ENCODE measurements at regions not wholly inside any gene's neighbourhood (a gene's known extent, or its start where the extent isn't known, plus 50 kb on each side); places are given as distances from the start of the nearest gene placed in this dataset.

- no peak for DNase-seq (ENCODE audit: low read depth in 2 of 3, low spot score in 2 of 3)
Observed at GRCh38 chr6:15061180-15061641, 184.7 kb upstream of the JARID2 start.

GRCh38 chr6:15061908-15062515 is 183.9 kb upstream of the JARID2 start:
- no peak for DNase-seq (ENCODE audit: low read depth in 2 of 3, low spot score in 2 of 3)

DNA sequence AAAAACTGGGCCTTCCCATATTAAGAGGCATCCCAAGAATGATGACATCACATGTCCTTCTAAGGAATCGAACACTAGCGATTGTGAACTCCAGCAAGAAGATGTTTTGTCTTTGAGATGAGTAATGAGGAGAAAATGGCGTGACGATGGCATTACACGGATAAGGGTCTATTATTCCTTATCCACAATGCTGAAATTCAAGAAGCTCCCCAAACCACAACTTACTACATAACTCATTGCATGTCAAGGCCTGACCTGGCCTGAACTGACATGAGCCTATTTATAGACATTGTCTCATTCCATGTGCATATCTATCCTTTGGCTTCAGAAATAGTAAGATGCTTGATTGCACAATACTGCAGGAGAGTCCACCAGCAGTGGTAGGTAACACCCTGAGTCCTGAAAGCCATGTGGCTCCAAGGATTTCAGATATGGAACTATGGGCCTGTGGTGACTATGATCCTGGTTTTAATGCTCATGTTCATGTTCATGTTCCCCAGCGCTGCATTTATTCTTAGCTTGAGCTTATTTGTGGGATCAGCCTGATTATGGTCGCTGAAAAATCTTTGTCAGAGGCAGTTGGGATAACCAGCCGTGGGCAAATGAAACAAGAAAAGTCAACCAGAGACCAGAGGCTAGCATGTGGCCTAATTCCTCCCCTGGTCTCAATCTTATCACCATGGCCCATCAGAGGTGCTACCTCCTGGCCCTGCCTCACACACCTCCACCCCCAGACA is 183.2 kb upstream of the JARID2 start:
- no peak for DNase-seq (ENCODE audit: low read depth in 2 of 3, low spot score in 2 of 3)

DNA sequence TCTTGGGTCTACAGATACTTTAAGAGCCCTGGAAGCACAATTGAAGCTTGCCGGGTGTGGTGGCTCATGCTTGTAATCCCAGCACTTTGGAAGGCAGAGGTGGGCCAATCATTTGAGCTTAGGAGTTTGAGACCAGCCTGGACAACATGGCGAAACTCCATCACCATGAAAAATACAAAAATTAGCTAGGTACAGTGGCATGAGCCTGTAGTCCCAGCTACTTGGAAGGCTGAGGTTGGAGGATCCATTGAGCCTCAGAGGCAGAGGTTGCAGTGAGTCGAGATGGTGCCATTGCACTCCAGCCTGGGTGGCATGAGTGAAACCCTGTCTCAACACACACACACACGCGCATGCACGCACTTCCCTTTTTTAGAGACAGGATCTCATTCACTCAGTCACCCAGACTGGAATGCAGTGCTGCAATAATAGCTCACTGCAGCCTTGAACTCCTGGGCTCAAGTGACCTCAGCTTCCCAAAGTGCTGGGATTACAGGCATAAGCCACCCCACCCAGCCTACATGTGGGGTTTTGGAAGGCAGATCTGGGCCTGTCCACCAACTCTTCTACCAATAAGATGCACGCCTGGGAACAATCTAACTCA is 182.5 kb upstream of the JARID2 start:
- DNase-seq (ENCODE audit: low read depth in 2 of 3, low spot score in 2 of 3) = no peak

DNA sequence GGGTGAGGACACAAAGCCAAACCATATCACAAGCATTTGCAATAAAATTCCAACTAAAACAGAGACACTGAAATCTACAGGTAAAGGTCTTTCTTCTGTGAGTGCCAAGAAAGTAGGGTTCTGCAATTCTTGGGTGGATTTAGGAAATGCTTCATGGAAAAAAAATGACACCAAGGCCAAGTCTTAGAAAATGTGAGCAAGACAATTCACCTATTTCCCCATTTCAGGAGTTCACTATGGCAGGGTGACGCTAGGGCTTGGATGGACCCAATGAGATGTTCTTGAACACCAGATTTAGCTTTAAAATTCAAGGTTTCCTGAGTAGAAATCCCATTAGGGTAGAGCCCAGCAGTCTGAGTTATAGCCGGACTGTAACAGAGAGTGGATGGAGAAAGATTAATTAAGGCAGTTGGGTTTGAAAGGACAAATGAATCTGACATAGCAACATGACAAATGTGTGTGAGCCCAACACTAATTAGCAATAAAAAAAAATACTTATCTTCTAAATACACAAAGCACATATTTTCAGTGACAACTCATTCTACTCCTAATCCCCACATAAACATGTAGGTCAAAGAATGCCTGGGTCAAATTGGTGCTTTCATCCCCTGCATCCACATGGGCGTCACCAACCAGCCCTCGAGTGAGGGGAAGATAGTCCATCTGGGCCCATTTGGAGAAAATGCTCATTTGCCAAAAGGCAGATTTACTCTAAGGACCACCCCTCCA is 180.4 kb upstream of the JARID2 start:
- DNase-seq (ENCODE audit: low read depth in 2 of 3, low spot score in 2 of 3) = no peak

DNA sequence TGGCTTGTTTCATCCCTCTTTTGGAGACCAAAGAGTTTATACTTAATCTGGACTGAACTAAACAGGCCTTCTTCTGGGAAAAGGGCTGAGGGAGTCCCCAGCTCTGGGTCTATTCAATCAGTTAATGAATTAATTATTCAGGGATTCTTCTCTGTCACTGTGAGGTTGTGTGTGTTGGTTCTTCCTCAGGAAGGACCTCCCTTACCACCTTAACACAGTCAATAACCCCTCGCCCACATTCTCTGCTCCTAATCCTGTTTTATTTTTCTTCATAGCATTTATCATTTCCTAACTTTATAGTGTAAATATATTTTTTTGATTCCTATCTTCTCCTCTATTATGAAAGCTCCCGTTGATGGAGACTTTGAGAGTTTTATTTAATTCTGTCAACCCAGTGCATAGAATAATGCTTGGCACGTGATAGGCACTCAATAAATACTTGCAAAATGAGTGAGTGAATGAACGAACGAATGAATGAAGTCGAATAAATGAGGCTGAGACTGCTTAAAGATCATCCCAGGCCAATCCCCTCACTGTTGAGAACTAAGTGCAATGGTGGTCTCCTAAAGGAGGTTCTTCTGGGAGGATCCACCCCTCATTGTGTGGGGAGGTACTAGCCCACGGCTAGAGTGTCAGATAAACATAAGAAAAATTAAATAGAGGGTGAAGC is 179.6 kb upstream of the JARID2 start:
- DNase-seq (ENCODE audit: low read depth in 2 of 3, low spot score in 2 of 3) = no peak

DNA sequence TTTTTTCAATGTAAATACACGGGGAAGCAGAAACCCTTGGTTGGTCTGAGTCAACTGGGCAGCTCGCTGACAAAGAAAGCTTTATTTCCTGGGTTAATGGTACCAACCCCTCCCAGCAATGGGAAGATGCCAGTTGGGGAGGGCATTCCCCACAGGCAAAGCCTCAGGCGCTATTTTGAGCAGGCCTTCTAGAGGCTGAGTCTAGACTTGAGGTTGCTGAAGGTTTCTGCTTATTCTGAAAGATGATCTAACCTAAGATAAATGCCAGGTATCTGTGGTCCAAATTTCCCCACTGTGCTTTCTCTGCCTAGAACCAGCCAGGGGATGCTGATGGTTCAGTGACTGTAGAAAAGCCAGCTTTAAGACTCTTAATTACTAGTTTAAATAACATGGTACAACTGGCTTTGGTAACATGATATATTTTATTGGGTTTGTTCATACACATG is 172.5 kb upstream of the JARID2 start:
- no peak for DNase-seq (ENCODE audit: low read depth in 2 of 3, low spot score in 2 of 3)

- DNase-seq (ENCODE audit: low read depth in 2 of 3, low spot score in 2 of 3) = no peak
Observed at GRCh38 chr6:15073883-15074465, 171.9 kb upstream of the JARID2 start.

GRCh38 chr6:15074806-15075205 is 171.1 kb upstream of the JARID2 start:
- no peak for DNase-seq (ENCODE audit: low read depth in 2 of 3, low spot score in 2 of 3)

DNA sequence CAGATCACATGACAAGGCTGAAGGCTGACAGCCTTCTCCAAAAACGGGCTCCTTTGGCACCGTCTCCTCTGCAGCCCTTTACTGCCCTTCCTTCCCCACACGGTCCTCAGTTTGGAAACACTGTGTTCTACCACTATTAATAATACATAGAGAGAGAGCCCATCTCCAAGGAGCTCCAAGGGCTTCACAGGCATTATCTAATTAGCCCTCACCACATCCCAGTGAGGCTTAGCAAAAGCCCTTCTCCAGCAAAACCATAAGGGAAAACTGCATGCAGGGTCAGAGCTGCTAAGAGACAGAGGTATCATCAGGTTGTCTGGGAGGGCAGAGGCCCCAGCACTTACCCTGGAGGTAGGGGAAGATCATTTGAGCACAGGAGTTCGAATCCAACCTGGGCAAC is 169.3 kb upstream of the JARID2 start:
- no peak for DNase-seq (ENCODE audit: low read depth in 2 of 3, low spot score in 2 of 3)

- no peak for DNase-seq (ENCODE audit: low read depth in 2 of 3, low spot score in 2 of 3)
Observed at GRCh38 chr6:15077006-15077405, 168.9 kb upstream of the JARID2 start.

GRCh38 chr6:15077961-15078360 is 167.9 kb upstream of the JARID2 start:
- no peak for DNase-seq (ENCODE audit: low read depth in 2 of 3, low spot score in 2 of 3)

DNA sequence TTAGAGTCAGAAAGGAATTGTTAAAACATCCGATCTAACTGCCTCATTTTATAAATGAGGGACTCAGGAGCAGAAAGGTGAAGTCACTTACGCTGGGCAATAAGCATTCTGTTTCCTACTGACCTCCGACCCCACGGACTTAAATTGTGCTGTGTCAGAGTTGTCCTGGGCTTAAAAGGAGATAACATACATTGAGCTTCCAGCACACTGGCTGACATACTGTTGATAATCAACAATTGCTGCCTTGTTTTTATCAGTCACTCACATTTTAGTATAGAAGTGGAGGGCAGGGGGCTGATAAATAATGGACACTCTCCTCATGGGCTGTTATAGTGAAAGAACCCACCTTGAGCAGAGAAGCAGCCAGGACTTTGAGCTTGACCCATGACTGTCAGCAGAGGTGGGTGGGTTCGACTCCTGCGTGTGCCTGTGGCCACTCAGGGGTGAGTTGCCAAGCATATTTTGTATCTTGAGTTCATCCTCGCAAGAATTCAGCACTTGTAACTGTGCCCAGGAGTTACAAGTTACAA is 166.5 kb upstream of the JARID2 start:
- DNase-seq (ENCODE audit: low read depth in 2 of 3, low spot score in 2 of 3) = no peak

- DNase-seq (ENCODE audit: low read depth in 2 of 3, low spot score in 2 of 3) = no peak
Observed at GRCh38 chr6:15080895-15081294, 165.0 kb upstream of the JARID2 start.

DNA sequence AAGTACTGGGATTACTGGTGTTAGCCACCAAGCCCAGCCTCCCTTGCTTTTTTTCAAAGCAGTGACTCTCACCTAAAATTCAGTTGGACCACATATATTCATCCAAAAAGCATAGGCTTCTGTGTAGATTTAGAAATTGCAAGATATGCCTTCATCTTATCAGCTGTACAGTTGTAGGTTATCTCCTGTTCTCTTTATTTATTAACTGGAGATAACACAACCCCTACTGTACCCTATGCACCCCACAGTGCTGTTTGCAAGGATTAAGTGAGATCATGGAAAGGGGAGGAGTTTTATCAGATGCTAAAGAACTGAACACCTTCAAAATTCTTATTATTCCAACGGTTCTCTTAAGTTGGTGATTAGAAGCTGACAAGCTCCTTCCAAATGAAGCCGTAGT is 164.4 kb upstream of the JARID2 start:
- no peak for DNase-seq (ENCODE audit: low read depth in 2 of 3, low spot score in 2 of 3)

DNA sequence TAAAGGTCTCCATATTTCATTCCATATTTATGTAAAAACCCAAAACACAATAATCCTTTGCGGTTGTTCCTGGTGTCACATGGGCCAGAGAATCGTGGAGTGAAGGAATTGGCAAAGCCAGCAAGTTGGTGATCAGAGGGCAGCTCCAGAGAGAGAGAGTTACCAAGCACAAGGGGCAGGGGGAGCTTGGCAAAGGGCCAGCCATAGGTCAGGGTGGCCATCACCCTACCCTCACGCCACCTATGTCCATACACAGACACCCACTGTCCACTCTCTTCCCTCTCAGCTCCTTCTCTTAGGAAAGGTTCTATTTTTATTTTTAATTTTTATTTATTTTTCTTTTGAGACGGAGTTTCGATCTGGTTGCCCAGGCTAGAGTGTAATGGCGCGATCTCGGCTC is 163.2 kb upstream of the JARID2 start:
- no peak for DNase-seq (ENCODE audit: low read depth in 2 of 3, low spot score in 2 of 3)

DNA sequence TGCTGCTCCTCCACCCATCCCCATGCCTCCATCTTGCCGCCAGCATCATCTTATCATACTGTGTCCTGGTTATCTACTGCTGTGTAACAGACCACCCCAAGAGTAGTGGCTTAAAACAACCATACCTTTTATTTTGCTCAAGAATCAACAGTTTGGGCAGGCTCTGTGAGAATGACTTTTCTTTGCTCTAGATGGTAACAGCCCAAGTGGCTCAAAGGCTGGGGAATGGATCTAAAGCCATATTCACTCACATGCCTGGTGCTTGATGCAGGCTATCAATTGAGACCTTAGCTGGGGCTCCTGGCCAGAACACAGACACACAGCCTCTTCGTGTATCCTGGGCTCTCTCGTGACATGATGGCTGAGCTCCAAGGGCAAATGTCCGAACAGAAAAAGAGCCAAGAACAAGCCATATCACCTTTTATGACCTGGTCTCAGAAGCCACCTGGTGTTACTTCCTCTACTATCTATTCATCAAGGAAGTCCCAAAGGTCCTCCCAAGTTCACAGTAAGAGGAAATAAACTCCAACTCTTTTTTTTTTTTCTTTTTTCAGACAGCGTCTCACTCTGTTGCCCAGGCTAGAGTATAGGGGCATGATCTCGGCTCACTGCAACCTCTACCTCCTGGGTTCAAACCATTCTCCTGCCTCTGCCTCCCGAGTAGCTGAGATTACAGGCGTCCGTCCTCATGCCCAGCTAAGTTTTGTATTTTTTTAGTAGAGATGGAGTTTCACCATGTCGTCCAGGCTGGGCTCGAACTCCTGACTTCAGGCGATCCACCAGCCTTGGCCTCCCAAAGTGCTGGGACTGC is 159.3 kb upstream of the JARID2 start:
- DNase-seq (ENCODE audit: low read depth in 2 of 3, low spot score in 2 of 3) = no peak

DNA sequence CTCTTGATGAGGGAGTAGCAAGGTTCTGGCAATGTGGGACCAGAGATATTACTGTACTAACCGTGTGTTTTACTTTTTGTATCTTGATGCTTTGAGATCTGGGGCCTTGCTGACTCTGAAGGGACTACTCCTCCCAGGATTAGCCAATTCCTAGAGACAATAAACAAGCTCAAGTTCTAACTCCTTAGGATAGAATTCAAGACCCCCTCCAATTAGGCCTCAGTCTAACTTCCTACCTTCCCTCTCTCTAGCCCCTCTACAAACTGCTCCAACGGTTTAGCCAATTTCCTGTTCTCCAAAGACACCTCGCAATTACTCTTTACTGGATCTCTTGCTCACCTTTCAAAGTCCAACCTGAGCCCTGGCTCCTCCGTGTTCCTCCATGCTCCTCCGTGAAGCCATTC is 158.7 kb upstream of the JARID2 start:
- DNase-seq (ENCODE audit: low read depth in 2 of 3, low spot score in 2 of 3) = no peak

GRCh38 chr6:15088904-15089568 is 156.8 kb upstream of the JARID2 start:
- no peak for DNase-seq (ENCODE audit: low read depth in 2 of 3, low spot score in 2 of 3)
